ENCODE measurements at regions not wholly inside any gene's neighbourhood (a gene's known extent, or its start where the extent isn't known, plus 50 kb on each side); places are given as distances from the start of the nearest gene placed in this dataset.
"Not testable (repeated sequence)": the region's sequence is repeated elsewhere in the genome, so short reads cannot be mapped to it uniquely, and the experiment has no call there.

GRCh38 chr3:140752499-140752898, 74.6 kb downstream of the TRIM42 start:
- DNase-seq, result no peak

GRCh38 chr3:140753865-140754754, 76.2 kb downstream of the TRIM42 start:
- no peak for DNase-seq

GRCh38 chr3:140754936-140755335, 77.1 kb downstream of the TRIM42 start:
- DNase-seq, result no peak

DNA sequence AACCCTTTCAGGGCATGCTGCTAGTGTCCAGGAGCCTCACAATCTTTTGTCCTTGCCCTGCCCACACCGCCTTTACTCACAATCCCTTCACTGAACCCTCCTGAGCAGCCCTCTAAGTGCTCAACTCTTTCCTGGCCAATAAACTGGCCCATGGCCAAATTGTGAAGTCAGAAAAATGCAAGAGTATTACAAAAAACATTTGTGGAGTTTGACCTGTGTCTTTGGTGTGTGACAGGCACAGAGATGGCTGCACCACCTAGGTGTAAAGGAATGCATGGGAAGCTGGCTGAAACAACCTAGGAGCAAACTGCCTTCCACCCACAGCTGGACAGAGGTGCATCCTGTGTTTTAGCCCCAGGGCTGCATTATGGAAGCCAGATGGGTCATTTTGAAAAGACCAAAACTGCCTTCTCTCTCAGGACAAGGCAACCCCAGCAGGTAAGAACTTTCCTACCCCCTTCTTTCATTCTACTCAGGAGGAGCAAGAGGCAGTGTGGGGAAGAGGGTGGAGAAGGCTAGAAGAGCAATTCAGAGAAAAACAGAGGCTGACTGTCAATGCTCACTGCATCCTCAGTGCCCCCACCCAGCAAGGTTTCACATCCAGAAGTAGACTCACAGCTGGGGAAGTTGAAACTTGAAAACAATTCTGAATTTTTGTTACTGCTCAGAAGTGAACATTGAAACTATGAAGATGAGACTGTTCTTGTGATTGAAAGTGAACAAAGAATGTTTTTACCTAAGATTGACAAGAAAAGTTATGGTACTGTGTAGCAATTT, 78.6 kb downstream of the TRIM42 start:
- no peak for DNase-seq

- DNase-seq, result no peak
These were observed 81.1 kb downstream of the TRIM42 start for GRCh38 chr3:140758791-140759444.

DNA sequence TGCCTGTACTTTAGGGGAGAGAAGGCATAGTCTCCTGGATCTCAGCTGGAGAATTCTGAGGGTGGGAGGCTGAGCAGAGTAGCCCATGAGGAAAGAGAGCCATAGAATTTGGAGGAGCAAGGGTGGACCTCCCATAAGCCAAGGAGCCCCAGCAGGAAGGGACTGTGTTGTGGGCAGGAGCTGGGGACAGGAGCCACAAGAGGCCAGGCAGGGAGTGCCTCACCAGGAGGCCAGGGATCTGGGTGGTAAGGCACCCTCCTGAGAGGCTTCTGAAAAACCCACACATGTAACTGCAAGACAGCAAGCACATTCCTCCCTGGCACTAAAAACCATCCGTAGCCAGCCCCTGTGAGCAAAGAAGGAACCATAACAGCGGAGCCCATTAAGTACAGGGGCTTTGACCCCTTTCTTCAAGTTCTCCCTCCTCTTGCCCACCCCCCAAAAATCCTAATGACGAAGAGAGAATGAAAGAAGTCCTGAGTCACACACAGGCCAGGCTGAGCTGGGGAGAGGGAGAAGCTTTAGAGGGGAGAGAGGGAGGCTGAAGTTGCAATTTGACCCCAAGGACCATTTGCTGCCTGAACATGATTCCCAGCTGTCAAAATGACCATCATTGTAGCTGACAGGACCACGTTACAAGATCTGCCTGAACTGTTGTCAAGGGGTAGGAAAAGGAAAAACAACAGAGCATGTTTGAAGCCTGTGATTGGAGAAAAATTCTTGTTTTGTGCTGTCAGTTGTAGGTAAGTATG, 82.6 kb downstream of the TRIM42 start:
- no peak for DNase-seq

GRCh38 chr3:140761076-140761639, 83.3 kb downstream of the TRIM42 start:
- no peak for DNase-seq

DNA sequence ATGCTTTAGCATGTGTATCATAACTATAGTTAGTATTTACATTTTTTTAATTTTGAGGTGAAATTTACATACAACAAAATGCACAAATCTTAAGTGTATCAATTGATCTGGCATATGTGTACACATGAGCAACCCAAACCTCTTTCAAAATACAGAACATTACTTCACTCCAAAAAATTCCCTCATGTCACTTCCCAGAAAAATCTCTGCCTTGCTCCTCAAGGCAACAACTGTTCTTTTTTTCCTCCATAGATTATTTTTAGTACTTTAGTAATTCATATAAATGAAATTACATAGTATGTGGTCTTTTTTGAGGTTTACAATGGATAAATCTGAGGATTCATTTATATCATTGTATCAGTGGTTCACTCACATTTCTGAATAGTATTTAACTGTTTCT, 84.9 kb downstream of the TRIM42 start:
- no peak for DNase-seq

- peak; percentile 4 for DNase-seq
These were observed 85.7 kb downstream of the TRIM42 start for GRCh38 chr3:140763532-140763931.

- no peak for DNase-seq
These were observed 87.4 kb downstream of the TRIM42 start for GRCh38 chr3:140765246-140765645.

GRCh38 chr3:140766465-140766864, 88.6 kb downstream of the TRIM42 start:
- DNase-seq, result no peak

DNA sequence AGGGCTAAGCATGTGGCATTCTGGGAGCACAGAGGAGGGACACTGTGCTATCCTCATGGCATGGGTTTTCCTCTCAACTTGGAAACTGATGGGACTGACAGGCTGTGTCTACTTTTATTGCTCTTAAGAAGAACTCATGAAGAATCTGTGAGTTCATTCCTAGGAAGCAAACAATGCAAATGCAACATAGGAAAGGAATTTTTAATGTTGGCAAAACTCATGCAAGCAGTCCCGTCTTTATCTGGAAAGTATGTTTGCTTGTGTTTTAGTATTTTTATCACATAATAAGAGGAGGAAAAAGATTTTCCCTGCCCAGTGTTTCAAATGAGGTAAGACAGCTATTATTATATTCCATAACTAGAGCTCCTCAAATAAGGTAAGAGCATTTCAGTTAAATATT, 89.7 kb downstream of the TRIM42 start:
- DNase-seq, result no peak

GRCh38 chr3:140768941-140769340, 91.1 kb downstream of the TRIM42 start:
- DNase-seq, result no peak

- no peak for DNase-seq
These were observed 92.1 kb downstream of the TRIM42 start for GRCh38 chr3:140769951-140770350.

GRCh38 chr3:140770977-140771667, 93.3 kb downstream of the TRIM42 start:
- no peak for DNase-seq

GRCh38 chr3:140777631-140778233, 99.9 kb downstream of the TRIM42 start:
- no peak for DNase-seq

GRCh38 chr3:140791368-140791767, 113.5 kb downstream of the TRIM42 start:
- no peak for DNase-seq

DNA sequence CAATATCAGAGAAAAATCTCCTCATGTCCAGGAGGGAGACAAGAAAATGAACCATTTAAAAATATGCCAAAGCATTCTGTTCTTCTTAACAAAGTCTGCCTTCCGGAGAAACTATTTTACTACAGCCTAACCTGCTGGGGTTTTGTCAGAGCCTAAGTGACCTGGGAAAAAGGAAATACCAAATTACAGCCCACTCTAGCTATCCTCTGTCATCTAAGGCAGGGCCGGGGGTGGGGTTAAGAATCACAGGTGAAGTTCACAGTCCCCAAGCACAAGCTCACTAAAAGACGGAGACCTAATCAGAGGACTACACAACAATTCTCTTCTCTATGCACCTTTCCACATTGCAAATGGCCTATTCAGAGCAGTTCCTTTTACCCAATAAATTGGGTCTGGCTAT, 116.6 kb downstream of the TRIM42 start:
- no peak for DNase-seq

DNA sequence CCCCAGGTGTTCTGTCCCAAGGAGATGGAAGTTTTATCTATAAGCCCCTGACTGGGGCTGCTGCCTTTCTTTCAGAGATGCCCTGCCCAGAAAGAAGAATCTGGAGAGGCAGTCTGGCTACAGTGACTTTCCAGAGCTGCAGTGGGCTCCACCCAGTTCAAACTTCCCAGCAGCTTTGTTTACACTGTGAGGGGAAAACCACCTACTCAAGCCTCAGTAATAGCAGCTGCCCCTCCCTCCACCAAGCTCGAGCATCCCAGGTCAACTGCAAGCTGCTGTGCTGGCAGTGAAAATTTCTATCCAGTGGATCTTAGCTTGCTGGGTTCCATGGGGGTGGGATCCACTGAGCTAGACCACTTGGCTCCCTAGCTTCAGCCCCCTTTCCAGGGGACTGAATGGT, 125.0 kb downstream of the TRIM42 start:
- not testable (repeated sequence) for DNase-seq

DNA sequence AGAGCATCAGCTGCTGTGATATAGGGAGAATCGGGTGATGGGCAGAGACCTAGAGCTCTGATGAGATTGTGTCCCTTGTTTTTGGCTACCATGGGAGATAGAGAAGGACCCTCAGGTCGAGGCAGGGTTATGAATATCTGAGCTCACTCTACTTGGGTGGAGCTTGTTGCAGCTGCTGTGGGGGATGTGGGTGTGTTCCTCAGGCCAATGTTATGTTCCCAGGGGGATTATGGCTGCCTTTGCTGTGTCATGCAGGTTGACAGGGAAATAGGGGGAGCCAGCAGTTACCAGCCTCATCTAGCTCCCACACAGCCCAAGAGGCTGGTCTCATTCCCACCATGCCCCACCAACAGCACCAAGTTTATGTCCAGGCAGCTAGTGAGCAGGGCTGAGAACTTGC, 131.5 kb downstream of the TRIM42 start:
- DNase-seq, result no peak

All from NCI-H345 (cell line).